ENCODE measurements at regions not wholly inside any gene's neighbourhood (a gene's known extent, or its start where the extent isn't known, plus 50 kb on each side); places are given as distances from the start of the nearest gene placed in this dataset.

GRCh38 chr13:47019977-47020376, 123.1 kb upstream of the HTR2A start:
- no peak for DNase-seq

GRCh38 chr13:47017476-47017875, 120.6 kb upstream of the HTR2A start:
- no peak for DNase-seq

GRCh38 chr13:47008318-47008717, 111.5 kb upstream of the HTR2A start:
- DNase-seq = no peak

GRCh38 chr13:47005756-47006414, 109.0 kb upstream of the HTR2A start:
- DNase-seq = no peak

- no peak for DNase-seq
Observed at GRCh38 chr13:47004540-47004939, 107.7 kb upstream of the HTR2A start.

- no peak for DNase-seq
Observed at GRCh38 chr13:47004027-47004426, 107.2 kb upstream of the HTR2A start.

GRCh38 chr13:47000165-47000564, 103.3 kb upstream of the HTR2A start:
- no peak for DNase-seq

DNA sequence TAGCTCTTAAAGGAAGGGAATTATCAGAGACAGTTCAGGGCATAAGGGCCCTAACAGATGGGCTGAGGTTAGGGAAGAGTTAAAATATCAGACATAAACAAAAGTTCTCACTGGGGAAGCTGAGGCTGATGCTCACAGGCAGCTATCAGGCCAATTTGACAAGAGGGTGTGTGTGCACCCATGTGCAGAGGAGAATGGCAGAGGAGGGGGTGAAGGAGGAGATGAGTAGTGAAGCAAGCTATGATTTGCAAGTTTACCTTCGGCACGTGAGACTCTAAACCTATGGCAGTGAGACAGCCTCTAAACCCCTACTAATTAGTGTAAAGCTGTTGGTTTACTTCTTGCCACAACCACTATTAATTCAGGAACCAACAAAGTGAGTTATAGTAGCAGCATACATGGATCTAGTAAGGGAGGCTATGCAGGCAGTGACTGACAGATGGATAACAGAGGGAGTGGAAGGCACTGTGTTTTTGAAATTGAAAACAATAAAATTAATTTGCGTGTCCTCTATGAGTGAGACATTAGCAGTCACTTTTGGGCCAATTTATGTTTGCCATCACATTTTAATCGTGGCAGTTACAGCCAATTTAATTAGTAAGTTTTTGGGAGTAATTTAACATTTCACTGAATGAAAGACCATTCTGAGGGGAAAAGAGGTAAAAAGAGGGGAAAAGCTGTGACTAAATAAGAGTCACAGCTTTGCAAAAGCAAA, 99.6 kb upstream of the HTR2A start:
- no peak for DNase-seq

DNA sequence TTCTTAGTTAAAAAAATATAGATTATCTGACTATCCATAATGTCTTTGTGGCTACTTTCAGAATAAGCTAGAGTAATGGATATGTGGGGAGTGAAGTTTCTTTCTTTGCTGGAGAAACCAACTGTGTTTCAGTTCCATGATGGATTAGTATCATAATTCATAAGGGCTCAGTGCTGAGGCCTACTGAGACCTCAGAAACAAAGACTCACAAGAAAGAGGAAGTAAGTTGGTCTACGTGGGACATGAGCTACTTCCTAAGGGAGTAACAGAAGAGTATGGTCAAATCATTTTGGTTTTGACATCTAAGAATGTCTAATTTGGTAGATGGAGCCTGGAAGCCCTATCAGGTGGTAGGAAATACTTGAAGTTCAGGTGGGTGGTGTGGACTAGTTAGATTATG, 99.0 kb upstream of the HTR2A start:
- DNase-seq = no peak

DNA sequence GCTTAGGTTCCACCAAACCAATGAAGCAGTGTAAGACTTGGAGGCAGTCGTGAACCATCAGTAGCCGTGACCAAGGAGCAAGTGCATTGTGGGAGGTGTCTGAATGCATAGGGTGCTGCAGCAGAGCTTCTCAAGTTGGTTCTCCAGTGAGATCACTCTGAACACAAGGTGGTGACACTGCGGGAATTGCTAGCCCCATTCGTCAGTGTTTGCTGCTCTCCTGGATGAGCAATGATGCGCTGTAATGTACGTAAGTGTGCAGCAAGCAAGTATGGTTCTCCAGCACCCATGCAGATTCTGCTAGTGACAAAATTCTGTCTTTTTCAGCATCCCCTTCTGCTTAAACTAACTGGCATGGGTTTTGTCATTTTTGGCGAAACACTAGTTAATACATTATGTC, 97.6 kb upstream of the HTR2A start:
- no peak for DNase-seq

GRCh38 chr13:46992383-46992952, 95.6 kb upstream of the HTR2A start:
- no peak for DNase-seq

DNA sequence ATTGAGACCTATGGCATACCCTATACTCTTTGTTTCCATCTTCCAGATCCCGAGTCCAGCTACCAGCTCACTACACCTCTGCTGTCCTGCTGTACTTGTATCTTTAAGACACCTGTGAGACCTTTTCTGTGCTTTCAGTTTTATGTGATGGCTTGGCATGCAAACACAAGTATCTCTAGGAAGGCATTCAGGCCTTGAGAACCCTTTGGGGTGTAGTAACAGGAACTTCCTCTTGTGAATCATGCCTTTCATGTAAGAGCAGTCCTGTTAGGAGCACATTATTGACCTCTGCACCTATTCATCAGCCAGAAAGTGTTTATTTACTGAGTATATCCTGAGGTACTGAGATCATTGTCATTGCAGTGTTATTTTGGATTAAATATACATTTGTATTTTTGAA, 87.0 kb upstream of the HTR2A start:
- no peak for DNase-seq

GRCh38 chr13:46982856-46983582, 86.2 kb upstream of the HTR2A start:
- no peak for DNase-seq

- DNase-seq = no peak
Observed at GRCh38 chr13:46975173-46975572, 78.3 kb upstream of the HTR2A start.

GRCh38 chr13:46968450-46968849, 71.6 kb upstream of the HTR2A start:
- no peak for DNase-seq

- DNase-seq = no peak
Observed at GRCh38 chr13:46964789-46965527, 68.1 kb upstream of the HTR2A start.

- no peak for DNase-seq
Observed at GRCh38 chr13:46963904-46964303, 67.1 kb upstream of the HTR2A start.

- no peak for DNase-seq
Observed at GRCh38 chr13:46962281-46962941, 65.6 kb upstream of the HTR2A start.

- DNase-seq = no peak
Observed at GRCh38 chr13:46961719-46962118, 64.9 kb upstream of the HTR2A start.

DNA sequence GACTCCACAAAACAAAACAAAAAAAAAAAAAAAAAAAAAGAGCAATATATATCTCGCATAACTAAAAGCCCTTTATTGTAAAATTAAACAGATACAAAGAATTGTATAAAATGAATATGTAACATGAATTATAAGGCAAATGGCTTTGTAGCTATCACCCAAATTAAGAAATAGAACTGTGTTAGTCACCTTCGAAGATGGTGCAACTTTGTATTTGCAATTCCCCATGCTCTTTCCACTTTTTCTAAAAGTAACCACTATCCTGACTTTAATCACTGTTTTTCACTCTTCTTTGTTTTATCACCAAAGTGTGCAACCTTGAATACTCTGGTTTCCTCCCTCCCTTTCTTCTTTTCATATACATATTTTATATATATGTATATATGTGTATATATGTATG, 57.1 kb upstream of the HTR2A start:
- DNase-seq = no peak

- no peak for DNase-seq
Observed at GRCh38 chr13:46953331-46953730, 56.5 kb upstream of the HTR2A start.

GRCh38 chr13:46951516-46951915, 54.7 kb upstream of the HTR2A start:
- DNase-seq = no peak

DNA sequence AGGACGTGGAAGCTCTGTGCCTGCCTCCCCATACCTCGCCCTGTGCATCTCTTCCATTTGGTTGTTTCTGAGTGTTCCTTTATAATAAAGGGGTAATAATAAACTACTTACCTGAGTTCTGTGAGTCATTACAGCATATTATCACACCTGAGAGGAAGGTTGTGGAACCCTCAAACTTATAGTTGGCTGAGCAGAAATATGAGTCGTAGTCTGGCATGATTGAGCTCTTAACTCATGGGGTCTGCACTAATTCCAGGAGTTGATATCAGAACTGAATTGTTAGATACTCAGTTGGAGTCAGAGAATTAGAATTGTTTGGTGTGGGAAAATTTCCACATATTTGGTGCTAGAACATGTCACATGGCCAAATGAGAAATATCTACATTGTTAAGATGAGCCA, 52.4 kb upstream of the HTR2A start:
- DNase-seq = no peak
